Activated naive CD8-positive, alpha-beta T cell (primary cell): ENCODE measurements at regions not wholly inside any gene's neighbourhood (a gene's known extent, or its start where the extent isn't known, plus 50 kb on each side); places are given as distances from the start of the nearest gene placed in this dataset.

Experiments
- H3K27ac Mint-ChIP-seq: one replicate; pipeline ENCODE4 v1.8.0; 2021; ENCODE audit warnings: mixed read lengths
- H3K27me3 Mint-ChIP-seq: one replicate; pipeline ENCODE4 v1.8.0; 2021; ENCODE audit warnings: mixed read lengths
- H3K36me3 Mint-ChIP-seq: one replicate; pipeline ENCODE4 v1.8.0; 2021; ENCODE audit warnings: mixed read lengths
- H3K4me1 Mint-ChIP-seq: one replicate; pipeline ENCODE4 v1.8.0; 2021; ENCODE audit warnings: low read depth, mixed read lengths
- H3K4me3 Mint-ChIP-seq: one replicate; pipeline ENCODE4 v1.8.0; 2021; ENCODE audit warnings: mild to moderate bottlenecking, mixed read lengths
- H3K9me3 Mint-ChIP-seq: one replicate; pipeline ENCODE4 v1.8.0; 2021; ENCODE audit warnings: low read depth, mixed read lengths

DNA sequence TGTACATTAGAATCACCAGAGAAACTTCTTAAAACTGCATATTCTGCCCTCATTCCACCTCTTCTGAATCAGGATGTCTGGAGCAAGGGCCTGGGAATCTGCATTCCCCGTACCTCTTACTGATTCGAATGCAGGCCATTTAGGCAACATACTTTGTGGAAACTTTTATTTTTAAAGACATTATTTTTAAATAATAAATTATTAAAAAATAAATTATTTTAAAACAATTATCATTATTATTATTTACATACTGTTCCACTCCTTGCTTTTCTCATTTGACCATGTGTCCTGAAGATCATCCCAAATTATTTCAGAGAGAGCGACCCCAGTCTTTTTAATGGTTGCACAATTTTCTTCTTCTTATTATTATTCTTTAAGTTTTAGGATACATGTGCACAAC is 336.6 kb upstream of the TBC1D5 start:
- Mint-ChIP-seq H3K27me3 (no peaks in the 10 kb centered on the region), H3K27ac (no peak overlapping the region)

DNA sequence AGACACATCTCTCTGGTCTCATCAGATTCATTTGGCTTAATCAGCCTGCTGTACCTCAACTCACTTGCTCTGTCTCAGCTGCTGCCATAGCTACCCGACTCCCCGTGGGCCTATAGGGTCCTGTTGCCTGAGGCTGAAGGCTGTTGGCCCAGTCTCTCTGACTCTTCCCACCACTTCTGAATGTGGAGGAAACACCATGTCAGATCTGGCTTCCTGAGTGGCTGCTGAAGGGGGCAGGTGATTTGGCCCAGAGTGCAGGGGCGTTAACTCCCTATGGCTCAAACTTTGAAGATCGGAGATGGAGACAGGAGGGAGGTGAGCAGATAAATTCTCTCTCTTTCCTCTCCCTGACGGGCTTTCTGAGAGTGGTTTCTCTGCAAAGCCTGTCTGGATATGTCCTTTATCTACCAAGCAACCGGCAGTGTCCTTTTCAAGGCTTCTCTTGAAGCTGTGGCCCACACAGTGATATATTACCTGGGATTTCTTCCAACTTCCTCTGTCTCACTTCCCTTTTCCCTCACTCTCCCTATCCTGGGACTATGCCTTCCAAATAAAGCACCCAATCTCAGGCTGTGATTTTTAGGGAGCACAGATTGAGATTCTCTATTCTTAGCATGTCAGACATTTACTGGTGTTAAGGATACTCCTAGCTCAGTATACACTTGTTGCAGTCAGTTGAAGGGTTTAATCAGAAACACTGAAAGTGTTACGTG is 334.9 kb upstream of the TBC1D5 start:
- no peaks in the 10 kb centered on the region for H3K36me3 Mint-ChIP-seq
- no peak overlapping the region for H3K27ac Mint-ChIP-seq
- H3K4me3 Mint-ChIP-seq: no peak overlapping the region
- H3K27me3 Mint-ChIP-seq: no peaks in the 10 kb centered on the region
- H3K9me3 Mint-ChIP-seq: no peaks in the 10 kb centered on the region
- H3K4me1 Mint-ChIP-seq: no peaks in the 10 kb centered on the region

More for the DNA sequence above, 336.6 kb upstream of the TBC1D5 start:
- Mint-ChIP-seq H3K9me3 (no peaks in the 10 kb centered on the region), H3K4me3 (no peak overlapping the region), H3K4me1 (no peaks in the 10 kb centered on the region), H3K36me3 (no peaks in the 10 kb centered on the region)

DNA sequence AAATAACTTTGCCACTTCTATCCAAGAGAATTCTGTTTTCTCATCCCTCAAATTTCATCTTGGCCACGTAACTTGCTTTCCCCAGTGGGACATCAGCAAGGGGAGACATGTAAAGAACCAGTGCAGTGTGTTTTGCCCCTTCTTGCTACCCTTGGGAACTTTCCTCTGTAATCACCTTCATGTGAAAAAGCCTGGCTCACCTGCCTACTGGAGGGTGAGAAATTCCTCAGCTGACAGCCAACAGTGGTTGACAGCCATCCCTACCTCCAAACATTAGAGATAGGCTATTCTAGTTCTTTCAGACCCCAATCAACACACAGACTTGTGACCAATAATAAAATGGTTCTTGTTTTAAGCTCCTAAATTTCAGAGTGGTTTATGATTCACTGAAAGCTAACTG is 333.9 kb upstream of the TBC1D5 start:
- no peaks in the 10 kb centered on the region for H3K9me3 Mint-ChIP-seq
- H3K4me1 Mint-ChIP-seq: no peaks in the 10 kb centered on the region
- no peak overlapping the region for H3K4me3 Mint-ChIP-seq
- H3K36me3 Mint-ChIP-seq: no peaks in the 10 kb centered on the region
- H3K27ac Mint-ChIP-seq: no peak overlapping the region
- H3K27me3 Mint-ChIP-seq: no peaks in the 10 kb centered on the region

DNA sequence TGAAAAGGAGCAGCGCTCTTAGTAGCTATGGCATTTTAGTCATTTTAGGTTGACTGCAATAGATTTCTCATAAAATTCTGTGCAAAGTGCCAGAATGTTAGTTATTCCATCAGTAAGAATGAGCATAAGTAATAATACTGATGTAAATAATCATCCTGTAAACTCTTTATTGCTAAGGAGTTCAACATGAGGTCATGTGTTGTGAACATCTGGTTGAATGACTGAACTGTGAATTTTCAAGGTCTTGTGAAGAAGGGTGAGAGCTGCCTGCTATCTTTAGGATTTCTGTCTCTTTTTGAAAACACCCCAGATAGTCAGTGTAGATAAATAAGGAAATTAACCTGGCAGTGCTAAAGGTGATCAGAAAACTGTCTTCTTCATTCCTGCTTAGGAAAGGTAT is 333.4 kb upstream of the TBC1D5 start:
- no peaks in the 10 kb centered on the region for H3K9me3 Mint-ChIP-seq
- H3K27me3 Mint-ChIP-seq: no peaks in the 10 kb centered on the region
- H3K27ac Mint-ChIP-seq: no peak overlapping the region
- H3K36me3 Mint-ChIP-seq: no peaks in the 10 kb centered on the region
- H3K4me1 Mint-ChIP-seq: no peaks in the 10 kb centered on the region
- no peak overlapping the region for H3K4me3 Mint-ChIP-seq

DNA sequence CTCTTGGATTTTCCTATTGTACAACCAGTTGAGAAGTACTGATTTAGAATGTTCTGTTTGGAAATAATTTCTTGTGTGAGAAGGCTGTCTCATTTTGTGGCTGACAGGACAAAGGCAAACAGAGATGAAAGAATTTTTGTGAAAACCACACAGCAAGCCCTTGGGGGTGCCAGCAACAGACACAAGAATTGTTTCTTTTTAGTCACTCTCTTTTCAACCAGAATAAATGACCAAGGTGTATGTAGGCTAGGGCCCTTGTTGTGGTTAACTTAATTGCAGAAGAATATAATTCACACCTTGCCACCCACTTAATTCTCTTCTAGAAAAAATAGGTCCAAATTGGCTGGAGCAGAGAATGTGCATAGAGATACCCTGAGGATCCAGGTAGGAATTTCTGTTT is 329.4 kb upstream of the TBC1D5 start:
- H3K9me3 Mint-ChIP-seq: no peaks in the 10 kb centered on the region
- H3K4me3 Mint-ChIP-seq: no peak overlapping the region
- peaks cover 2% of the 10 kb centered on the region for H3K36me3 Mint-ChIP-seq
- H3K4me1 Mint-ChIP-seq: no peaks in the 10 kb centered on the region
- no peaks in the 10 kb centered on the region for H3K27me3 Mint-ChIP-seq
- H3K27ac Mint-ChIP-seq: no peak overlapping the region

DNA sequence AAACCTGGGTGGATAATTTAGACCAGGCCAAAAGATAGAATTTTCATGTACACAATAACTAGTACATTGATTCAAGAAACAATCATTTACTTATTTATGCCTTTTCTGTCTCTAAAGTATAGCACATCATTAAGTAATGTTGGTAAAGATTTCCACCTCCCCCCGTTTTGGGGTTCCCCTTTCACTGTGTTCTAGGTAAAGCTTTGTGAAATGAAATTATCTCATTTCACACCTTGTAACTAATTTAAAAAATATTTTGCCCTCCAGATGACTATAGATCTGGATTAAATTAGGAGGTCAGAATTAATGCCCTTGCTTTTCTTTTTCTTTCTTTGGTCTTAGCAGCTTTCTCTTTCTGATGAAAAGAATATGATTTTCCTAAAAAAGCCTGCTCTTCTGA is 328.5 kb upstream of the TBC1D5 start:
- no peak overlapping the region for H3K27ac Mint-ChIP-seq
- peaks cover 2% of the 10 kb centered on the region for H3K36me3 Mint-ChIP-seq
- no peak overlapping the region for H3K4me3 Mint-ChIP-seq
- H3K27me3 Mint-ChIP-seq: no peaks in the 10 kb centered on the region
- H3K4me1 Mint-ChIP-seq: no peaks in the 10 kb centered on the region
- H3K9me3 Mint-ChIP-seq: no peaks in the 10 kb centered on the region

DNA sequence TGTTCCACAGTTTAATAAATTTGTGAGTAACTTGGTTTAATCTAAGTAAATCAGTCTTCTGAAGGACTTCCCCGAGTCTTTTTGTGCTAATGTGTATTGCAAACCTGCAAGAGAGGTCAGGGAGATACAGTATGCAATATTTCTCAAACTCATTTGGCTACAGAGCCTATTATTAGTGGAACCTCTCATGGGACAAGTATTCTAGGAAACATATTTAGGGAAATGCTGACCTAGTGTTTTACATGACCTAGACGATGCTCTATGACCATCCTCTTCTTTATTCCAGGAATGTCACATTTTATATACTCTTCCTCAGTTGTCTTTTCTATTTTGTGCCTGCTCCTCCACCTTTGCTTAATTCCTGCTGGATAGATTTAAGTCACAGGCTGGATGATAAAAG is 327.8 kb upstream of the TBC1D5 start:
- no peaks in the 10 kb centered on the region for H3K27me3 Mint-ChIP-seq
- no peak overlapping the region for H3K27ac Mint-ChIP-seq
- peaks cover 2% of the 10 kb centered on the region for H3K36me3 Mint-ChIP-seq
- H3K9me3 Mint-ChIP-seq: no peaks in the 10 kb centered on the region
- no peaks in the 10 kb centered on the region for H3K4me1 Mint-ChIP-seq
- H3K4me3 Mint-ChIP-seq: no peak overlapping the region

DNA sequence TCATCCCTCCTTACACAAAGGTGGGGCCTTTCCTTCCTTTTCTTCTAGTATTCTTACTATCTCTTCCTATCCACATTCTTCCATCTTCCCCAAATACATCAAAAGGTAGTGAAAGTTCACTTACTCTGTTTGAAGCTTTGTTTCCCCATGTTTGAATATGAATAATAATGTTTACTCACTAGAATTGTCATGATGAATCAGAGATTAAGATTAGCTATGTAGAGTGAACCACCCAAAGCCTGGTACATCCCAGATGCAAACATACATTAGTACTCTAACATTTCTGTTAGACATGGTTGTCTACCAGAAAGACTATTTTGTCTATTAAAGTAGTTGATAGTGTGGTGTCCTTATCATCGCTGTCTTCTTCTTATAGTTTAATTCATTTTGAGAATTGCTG is 327.1 kb upstream of the TBC1D5 start:
- no peaks in the 10 kb centered on the region for H3K4me1 Mint-ChIP-seq

DNA sequence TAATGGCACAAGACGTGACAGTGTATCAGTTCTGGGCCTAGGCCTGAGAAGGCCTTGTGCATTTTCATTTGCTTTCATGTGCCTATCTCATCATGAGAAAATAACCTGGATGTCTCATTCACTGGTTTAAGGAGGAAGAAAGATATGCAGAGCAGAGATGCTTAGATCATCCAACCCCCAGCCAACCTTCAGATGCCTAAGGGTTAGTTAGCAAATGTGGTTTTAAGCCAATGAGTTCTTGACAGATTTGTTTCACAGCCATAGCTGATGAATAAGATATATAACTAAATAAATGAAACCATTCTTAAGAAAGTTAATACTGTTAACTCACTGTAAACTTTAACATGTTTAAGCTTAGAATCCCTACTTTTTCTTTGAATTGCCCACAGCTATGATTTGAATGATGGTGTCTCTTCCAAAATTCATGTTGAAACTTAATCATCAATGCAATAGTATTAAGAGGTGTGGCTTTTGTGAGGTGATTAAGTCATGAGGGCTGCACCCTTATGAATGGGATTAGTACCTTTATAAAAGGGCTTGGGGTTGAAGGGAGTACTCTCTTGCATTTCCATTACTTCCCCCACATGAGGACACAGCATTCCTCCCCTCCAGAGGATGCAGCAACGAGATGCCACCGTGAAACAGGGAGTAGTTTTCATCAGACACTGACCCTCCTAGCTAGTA is 324.6 kb upstream of the TBC1D5 start:
- Mint-ChIP-seq H3K27ac (no peak overlapping the region), H3K4me1 (no peaks in the 10 kb centered on the region), H3K27me3 (no peaks in the 10 kb centered on the region), H3K4me3 (no peak overlapping the region), H3K36me3 (peaks cover 2% of the 10 kb centered on the region), H3K9me3 (no peaks in the 10 kb centered on the region)

More for the DNA sequence above, 327.1 kb upstream of the TBC1D5 start:
- H3K27ac Mint-ChIP-seq: no peak overlapping the region
- no peaks in the 10 kb centered on the region for H3K9me3 Mint-ChIP-seq
- H3K4me3 Mint-ChIP-seq: no peak overlapping the region
- peaks cover 2% of the 10 kb centered on the region for H3K36me3 Mint-ChIP-seq
- H3K27me3 Mint-ChIP-seq: no peaks in the 10 kb centered on the region

DNA sequence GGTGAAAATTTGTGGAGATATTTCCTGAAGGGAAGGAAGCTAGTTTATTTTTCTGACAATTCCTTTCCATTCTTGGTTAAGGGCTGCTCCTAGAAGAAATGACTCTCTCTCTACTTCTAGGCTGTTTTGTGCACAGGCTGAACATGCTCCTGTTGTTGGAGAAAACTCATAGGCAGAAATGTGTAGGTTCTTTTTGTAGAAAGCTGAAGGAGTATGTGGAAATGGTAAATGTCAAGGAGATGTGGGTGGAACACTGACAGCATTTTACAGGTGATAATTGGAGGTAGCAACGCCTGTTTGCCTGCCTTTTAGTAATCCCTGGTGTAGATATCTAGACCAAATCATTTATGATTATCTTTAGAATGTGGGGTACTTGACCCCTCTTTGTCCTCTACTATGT is 322.2 kb upstream of the TBC1D5 start:
- Mint-ChIP-seq H3K4me3 (no peak overlapping the region), H3K27ac (no peak overlapping the region), H3K36me3 (peaks cover 2% of the 10 kb centered on the region), H3K4me1 (no peaks in the 10 kb centered on the region), H3K9me3 (no peaks in the 10 kb centered on the region), H3K27me3 (no peaks in the 10 kb centered on the region)

DNA sequence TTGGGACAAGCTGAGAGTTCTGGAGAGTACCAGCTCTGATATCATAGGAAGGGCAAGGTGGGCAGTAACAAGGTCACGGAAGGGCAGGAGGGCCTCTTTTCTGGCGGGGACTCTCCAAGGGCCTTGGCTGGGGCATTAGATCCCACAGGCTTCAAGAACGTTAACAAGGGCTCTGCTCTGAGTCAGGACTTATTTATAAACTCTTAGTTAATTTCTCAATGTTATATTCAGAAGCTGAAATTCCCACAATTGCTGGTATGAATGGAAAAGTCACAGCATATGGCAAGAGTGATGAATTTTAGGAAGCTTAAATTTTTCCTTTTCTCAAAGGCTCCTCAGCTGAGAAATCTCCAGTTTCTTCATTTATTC is 320.2 kb upstream of the TBC1D5 start:
- H3K27me3 Mint-ChIP-seq: no peaks in the 10 kb centered on the region
- no peaks in the 10 kb centered on the region for H3K4me1 Mint-ChIP-seq
- no peak overlapping the region for H3K27ac Mint-ChIP-seq
- no peak overlapping the region for H3K4me3 Mint-ChIP-seq
- H3K36me3 Mint-ChIP-seq: no peaks in the 10 kb centered on the region
- H3K9me3 Mint-ChIP-seq: no peaks in the 10 kb centered on the region

DNA sequence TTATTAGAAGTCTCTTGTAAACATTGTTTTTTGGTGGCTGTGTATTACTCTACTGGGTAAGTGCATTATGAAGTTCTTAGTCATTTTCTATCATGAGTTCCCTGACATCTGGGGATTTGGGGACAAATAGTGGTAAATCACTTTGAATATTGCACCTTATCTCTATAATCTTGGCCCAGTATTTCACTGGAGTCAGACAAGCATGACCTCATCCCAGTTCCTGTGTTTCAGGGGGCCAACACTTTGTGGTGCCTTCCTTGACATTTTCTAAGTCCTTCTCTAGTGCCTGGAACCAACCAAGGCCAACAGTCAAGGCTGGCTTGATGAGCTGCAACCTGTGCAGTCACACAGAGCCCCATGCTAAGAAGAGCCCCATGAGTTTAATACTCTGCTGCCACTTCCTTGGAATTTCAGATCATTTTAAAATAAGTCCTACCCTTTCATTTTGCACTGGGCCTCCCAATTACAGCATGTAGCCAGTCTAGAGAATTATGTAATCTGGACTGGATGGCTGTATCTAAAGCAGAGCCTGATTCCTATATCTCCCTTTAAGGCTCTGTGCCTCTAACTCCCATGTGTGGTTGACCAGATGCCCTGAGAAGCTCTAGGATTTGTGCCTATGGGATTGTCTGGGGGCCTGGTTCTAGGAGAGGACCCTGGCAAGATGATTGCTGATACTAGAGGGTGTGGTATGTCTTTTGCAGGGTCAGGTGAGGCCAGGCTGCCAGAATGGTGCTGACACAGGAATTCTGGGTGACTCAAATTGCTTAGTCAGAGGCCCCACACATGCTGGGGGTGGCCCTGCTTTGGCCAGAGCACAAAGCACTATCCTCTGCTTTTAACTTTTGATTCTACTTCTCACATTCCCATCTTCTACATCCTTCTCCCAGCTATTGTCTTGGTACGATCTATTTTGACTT is 319.6 kb upstream of the TBC1D5 start:
- Mint-ChIP-seq H3K9me3 (no peaks in the 10 kb centered on the region), H3K4me3 (no peak overlapping the region), H3K4me1 (no peaks in the 10 kb centered on the region), H3K27ac (no peak overlapping the region), H3K27me3 (no peaks in the 10 kb centered on the region), H3K36me3 (peaks cover under 1% of the 10 kb centered on the region)

DNA sequence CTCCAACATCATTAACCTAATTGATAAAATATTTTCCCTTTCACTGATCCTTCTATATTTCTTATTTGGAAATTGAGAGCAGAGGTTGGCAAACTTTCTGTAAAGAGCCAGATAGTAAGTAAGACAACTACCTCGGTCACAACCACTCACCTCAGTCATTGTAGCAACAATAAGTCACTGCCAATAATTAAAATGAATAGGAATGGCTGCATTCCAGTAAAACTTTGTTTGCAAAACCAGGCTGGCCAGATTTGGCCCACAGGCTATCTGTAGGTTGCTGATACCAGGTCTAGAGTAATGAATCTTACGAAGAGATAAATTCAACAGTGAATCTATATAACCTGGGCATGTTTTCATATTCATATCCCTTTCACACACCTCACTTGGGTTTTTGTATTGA is 316.2 kb upstream of the TBC1D5 start:
- no peaks in the 10 kb centered on the region for H3K4me1 Mint-ChIP-seq
- H3K27ac Mint-ChIP-seq: no peak overlapping the region
- H3K27me3 Mint-ChIP-seq: no peaks in the 10 kb centered on the region
- H3K36me3 Mint-ChIP-seq: peaks cover 6% of the 10 kb centered on the region
- H3K4me3 Mint-ChIP-seq: no peak overlapping the region
- peaks cover 8% of the 10 kb centered on the region for H3K9me3 Mint-ChIP-seq

DNA sequence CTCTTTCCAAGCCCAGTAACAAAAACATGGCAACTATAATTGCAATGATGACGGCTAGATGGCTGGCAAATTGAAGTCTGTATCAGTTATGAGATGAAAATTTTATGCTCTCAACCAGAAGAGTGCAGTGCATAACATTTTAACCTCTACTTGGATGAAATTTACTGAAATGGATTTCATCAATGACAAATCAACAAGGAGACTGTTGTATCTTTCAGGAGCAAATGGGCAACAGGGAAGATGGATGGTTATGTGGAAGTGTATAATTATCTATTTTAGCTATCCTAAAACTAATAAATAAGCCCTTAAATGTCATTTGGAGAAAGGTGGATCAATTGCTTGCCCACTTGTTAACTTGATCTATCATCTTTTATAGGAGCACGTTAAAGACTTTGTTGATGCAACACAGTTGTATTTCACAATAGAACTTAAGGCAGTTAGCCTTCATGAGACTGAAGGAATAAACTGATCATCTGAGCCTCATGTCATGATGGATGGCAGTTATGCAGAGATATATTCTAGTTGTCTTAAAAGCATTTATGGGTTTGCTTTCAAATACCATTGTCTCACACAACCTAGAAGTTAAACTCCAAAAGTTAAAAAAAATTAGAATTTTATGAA is 315.1 kb upstream of the TBC1D5 start:
- H3K4me3 Mint-ChIP-seq: no peak overlapping the region
- no peak overlapping the region for H3K27ac Mint-ChIP-seq
- H3K9me3 Mint-ChIP-seq: peaks cover 8% of the 10 kb centered on the region
- H3K27me3 Mint-ChIP-seq: no peaks in the 10 kb centered on the region
- no peaks in the 10 kb centered on the region for H3K4me1 Mint-ChIP-seq
- peaks cover 6% of the 10 kb centered on the region for H3K36me3 Mint-ChIP-seq

DNA sequence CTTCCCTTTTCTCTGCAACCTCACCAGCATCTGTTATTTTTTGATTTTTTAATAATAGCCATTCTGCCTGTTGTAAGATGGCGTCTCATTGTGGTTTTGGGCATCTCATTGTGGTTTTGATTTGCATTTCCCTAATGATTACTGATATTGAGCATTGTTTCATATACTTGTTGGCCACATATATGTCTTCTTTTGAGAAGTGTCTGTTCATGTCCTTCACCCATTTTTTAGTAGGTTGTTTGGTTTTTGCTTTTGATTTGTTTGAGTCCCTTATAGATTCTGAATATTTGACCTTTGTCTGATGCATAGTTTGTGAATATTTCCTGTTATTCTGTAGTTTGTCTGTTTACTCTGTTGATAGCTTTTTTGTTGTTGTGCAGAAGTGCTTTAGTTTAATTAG is 312.2 kb upstream of the TBC1D5 start:
- Mint-ChIP-seq H3K4me3 (no peak overlapping the region), H3K4me1 (no peaks in the 10 kb centered on the region), H3K27me3 (no peaks in the 10 kb centered on the region), H3K9me3 (peaks cover 8% of the 10 kb centered on the region), H3K27ac (no peak overlapping the region), H3K36me3 (peaks cover 6% of the 10 kb centered on the region)
